ENCODE measurements at regions not wholly inside any gene's neighbourhood (a gene's known extent, or its start where the extent isn't known, plus 50 kb on each side); places are given as distances from the start of the nearest gene placed in this dataset.
A peak's percentile ranks its signal among the peaks of the same experiment; 100 is the strongest.

DNA sequence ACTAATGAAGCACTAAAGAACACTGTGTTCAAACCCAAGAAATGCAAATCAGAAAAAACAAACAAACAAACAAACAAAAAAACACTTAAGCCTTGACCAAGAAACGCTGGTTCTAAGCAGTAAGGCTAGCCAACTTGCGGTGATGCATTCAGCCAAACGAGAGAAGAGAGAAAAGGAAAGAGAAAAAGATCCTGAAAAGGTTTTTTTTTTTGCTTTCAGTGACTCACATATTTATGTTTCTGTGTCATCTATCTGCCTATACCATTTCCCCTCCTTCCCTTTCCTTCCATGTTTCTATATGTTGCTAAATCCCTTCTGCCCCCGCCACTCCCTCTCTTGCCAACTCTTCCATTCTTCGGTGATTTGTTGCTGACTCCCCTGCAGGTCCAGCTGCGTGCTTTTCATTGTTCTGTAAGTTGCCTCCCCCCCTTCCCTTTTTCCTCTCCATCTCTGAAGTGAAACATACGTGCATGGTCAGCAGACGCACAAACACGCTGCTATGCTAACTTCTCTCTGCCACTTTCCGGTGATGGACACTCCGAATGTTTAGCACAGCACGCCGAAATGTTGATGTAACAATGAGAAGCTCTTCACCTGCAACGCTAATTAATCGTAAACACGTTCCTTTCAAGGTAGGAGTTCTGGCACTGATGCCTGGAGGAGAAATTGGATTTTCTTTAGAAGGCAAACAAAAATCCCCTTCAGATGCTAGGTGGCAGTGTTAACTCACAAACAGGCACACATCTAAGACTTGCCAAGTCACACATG, 154.4 kb downstream of the TUSC7 start (continued):
- TF ChIP-seq JUND (IDR thresholded peaks at IDR 0.05; ENCODE audit: low read length): no peak
- 0 out of 2 replicates have a peak, but pooled peaks have one; percentile 42 for TF ChIP-seq RBBP5 (IDR thresholded peaks at IDR 0.05; ENCODE audit: borderline replicate concordance, low read depth, low read length)
- peak; percentile 51 for TF ChIP-seq KDM4A (IDR thresholded peaks at IDR 0.05; ENCODE audit: low read depth, low read length, severe bottlenecking)
- TF ChIP-seq SIN3A (conservative IDR thresholded peaks at IDR 0.05 in 1 of 2, IDR thresholded peaks at IDR 0.05 in 1 of 2; ENCODE audit: low read depth in 1 of 2, low read length in 2 of 2): 0 out of 4 replicates have a peak, but pooled peaks of 1 of the 2 experiments have one; percentile 38
- no peak for TF ChIP-seq SIX5 (IDR thresholded peaks at IDR 0.05; ENCODE audit: low read depth, low read length)
- TF ChIP-seq, protein P1, sequence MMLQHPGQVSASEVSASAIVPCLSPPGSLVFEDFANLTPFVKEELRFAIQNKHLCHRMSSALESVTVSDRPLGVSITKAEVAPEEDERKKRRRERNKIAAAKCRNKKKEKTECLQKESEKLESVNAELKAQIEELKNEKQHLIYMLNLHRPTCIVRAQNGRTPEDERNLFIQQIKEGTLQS (IDR thresholded peaks at IDR 0.05; ENCODE audit: insufficient read depth, low read depth, low read length): no peak
- TF ChIP-seq, protein P2, sequence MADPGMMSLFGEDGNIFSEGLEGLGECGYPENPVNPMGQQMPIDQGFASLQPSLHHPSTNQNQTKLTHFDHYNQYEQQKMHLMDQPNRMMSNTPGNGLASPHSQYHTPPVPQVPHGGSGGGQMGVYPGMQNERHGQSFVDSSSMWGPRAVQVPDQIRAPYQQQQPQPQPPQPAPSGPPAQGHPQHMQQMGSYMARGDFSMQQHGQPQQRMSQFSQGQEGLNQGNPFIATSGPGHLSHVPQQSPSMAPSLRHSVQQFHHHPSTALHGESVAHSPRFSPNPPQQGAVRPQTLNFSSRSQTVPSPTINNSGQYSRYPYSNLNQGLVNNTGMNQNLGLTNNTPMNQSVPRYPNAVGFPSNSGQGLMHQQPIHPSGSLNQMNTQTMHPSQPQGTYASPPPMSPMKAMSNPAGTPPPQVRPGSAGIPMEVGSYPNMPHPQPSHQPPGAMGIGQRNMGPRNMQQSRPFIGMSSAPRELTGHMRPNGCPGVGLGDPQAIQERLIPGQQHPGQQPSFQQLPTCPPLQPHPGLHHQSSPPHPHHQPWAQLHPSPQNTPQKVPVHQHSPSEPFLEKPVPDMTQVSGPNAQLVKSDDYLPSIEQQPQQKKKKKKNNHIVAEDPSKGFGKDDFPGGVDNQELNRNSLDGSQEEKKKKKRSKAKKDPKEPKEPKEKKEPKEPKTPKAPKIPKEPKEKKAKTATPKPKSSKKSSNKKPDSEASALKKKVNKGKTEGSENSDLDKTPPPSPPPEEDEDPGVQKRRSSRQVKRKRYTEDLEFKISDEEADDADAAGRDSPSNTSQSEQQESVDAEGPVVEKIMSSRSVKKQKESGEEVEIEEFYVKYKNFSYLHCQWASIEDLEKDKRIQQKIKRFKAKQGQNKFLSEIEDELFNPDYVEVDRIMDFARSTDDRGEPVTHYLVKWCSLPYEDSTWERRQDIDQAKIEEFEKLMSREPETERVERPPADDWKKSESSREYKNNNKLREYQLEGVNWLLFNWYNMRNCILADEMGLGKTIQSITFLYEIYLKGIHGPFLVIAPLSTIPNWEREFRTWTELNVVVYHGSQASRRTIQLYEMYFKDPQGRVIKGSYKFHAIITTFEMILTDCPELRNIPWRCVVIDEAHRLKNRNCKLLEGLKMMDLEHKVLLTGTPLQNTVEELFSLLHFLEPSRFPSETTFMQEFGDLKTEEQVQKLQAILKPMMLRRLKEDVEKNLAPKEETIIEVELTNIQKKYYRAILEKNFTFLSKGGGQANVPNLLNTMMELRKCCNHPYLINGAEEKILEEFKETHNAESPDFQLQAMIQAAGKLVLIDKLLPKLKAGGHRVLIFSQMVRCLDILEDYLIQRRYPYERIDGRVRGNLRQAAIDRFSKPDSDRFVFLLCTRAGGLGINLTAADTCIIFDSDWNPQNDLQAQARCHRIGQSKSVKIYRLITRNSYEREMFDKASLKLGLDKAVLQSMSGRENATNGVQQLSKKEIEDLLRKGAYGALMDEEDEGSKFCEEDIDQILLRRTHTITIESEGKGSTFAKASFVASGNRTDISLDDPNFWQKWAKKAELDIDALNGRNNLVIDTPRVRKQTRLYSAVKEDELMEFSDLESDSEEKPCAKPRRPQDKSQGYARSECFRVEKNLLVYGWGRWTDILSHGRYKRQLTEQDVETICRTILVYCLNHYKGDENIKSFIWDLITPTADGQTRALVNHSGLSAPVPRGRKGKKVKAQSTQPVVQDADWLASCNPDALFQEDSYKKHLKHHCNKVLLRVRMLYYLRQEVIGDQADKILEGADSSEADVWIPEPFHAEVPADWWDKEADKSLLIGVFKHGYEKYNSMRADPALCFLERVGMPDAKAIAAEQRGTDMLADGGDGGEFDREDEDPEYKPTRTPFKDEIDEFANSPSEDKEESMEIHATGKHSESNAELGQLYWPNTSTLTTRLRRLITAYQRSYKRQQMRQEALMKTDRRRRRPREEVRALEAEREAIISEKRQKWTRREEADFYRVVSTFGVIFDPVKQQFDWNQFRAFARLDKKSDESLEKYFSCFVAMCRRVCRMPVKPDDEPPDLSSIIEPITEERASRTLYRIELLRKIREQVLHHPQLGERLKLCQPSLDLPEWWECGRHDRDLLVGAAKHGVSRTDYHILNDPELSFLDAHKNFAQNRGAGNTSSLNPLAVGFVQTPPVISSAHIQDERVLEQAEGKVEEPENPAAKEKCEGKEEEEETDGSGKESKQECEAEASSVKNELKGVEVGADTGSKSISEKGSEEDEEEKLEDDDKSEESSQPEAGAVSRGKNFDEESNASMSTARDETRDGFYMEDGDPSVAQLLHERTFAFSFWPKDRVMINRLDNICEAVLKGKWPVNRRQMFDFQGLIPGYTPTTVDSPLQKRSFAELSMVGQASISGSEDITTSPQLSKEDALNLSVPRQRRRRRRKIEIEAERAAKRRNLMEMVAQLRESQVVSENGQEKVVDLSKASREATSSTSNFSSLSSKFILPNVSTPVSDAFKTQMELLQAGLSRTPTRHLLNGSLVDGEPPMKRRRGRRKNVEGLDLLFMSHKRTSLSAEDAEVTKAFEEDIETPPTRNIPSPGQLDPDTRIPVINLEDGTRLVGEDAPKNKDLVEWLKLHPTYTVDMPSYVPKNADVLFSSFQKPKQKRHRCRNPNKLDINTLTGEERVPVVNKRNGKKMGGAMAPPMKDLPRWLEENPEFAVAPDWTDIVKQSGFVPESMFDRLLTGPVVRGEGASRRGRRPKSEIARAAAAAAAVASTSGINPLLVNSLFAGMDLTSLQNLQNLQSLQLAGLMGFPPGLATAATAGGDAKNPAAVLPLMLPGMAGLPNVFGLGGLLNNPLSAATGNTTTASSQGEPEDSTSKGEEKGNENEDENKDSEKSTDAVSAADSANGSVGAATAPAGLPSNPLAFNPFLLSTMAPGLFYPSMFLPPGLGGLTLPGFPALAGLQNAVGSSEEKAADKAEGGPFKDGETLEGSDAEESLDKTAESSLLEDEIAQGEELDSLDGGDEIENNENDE (IDR thresholded peaks at IDR 0.05; ENCODE audit: insufficient replicate concordance, low read length): no peak
- TF ChIP-seq TEAD4 (IDR thresholded peaks at IDR 0.05; ENCODE audit: low read depth, low read length): no peak
